NCI-H1105 (cell line): ENCODE measurements at regions not wholly inside any gene's neighbourhood (a gene's known extent, or its start where the extent isn't known, plus 50 kb on each side); places are given as distances from the start of the nearest gene placed in this dataset.
A peak's percentile ranks its signal among the peaks of the same experiment; 100 is the strongest.

ENCODE experiments used
- DNase-seq: peaks from one replicate; lab custom pipeline; 2025; lab: John Stamatoyannopoulos, UW

- DNase-seq = no peak
Observed at GRCh38 chr10:107814865-107815487, 650.5 kb upstream of the SORCS1 start.

- DNase-seq = no peak
Observed at GRCh38 chr10:107813451-107814162, 649.1 kb upstream of the SORCS1 start.

- no peak for DNase-seq
Observed at GRCh38 chr10:107809889-107810288, 645.4 kb upstream of the SORCS1 start.

- DNase-seq = no peak
Observed at GRCh38 chr10:107807836-107808235, 643.3 kb upstream of the SORCS1 start.

- no peak for DNase-seq
Observed at GRCh38 chr10:107806026-107806425, 641.5 kb upstream of the SORCS1 start.

GRCh38 chr10:107803546-107803945 lies 639.0 kb upstream of the SORCS1 start:
- DNase-seq = no peak

- no peak for DNase-seq
Observed at GRCh38 chr10:107800061-107800460, 635.6 kb upstream of the SORCS1 start.

GRCh38 chr10:107790271-107790670 lies 625.8 kb upstream of the SORCS1 start:
- DNase-seq = no peak

GRCh38 chr10:107771066-107771465 lies 606.6 kb upstream of the SORCS1 start:
- no peak for DNase-seq

GRCh38 chr10:107767185-107767584 lies 602.7 kb upstream of the SORCS1 start:
- DNase-seq = no peak

- no peak for DNase-seq
Observed at GRCh38 chr10:107754814-107755213, 590.3 kb upstream of the SORCS1 start.

GRCh38 chr10:107749235-107749634 lies 584.7 kb upstream of the SORCS1 start:
- DNase-seq = no peak

- DNase-seq = no peak
Observed at GRCh38 chr10:107747851-107748250, 583.3 kb upstream of the SORCS1 start.

GRCh38 chr10:107741971-107742370 lies 577.5 kb upstream of the SORCS1 start:
- no peak for DNase-seq

GRCh38 chr10:107740962-107741690 lies 576.6 kb upstream of the SORCS1 start:
- DNase-seq = no peak

- DNase-seq = no peak
Observed at GRCh38 chr10:107739951-107740350, 575.4 kb upstream of the SORCS1 start.

GRCh38 chr10:107733328-107734130 lies 569.0 kb upstream of the SORCS1 start:
- no peak for DNase-seq

GRCh38 chr10:107732045-107732444 lies 567.5 kb upstream of the SORCS1 start:
- no peak for DNase-seq

GRCh38 chr10:107728807-107729206 lies 564.3 kb upstream of the SORCS1 start:
- no peak for DNase-seq

- DNase-seq = peak; percentile 1
Observed at GRCh38 chr10:107727767-107728317, 563.3 kb upstream of the SORCS1 start.

GRCh38 chr10:107718864-107719263 lies 554.4 kb upstream of the SORCS1 start:
- DNase-seq = no peak

- DNase-seq = no peak
Observed at GRCh38 chr10:107717046-107717445, 552.5 kb upstream of the SORCS1 start.
